ENCODE measurements at regions not wholly inside any gene's neighbourhood (a gene's known extent, or its start where the extent isn't known, plus 50 kb on each side); places are given as distances from the start of the nearest gene placed in this dataset.

DNA sequence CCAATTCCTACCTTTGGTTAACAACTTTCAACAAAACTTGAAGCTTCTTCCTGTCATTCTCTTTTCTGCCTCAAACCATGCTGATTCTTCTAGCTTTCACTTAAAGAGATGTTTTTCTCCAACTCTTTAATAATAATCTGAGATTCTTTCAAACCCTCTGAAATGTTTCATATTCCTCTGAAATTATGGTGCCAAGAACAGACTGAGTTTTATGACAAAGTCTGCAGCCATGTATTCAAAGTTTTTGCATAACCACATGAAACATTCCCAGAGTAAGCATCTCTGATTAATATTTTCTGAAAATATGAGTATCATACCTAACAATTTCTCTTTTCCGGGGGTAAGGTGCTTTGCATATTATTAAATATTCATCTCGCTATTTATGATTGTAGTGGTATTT lies 59.1 kb upstream of the DCN start:
- TF ChIP-seq, protein P1, sequence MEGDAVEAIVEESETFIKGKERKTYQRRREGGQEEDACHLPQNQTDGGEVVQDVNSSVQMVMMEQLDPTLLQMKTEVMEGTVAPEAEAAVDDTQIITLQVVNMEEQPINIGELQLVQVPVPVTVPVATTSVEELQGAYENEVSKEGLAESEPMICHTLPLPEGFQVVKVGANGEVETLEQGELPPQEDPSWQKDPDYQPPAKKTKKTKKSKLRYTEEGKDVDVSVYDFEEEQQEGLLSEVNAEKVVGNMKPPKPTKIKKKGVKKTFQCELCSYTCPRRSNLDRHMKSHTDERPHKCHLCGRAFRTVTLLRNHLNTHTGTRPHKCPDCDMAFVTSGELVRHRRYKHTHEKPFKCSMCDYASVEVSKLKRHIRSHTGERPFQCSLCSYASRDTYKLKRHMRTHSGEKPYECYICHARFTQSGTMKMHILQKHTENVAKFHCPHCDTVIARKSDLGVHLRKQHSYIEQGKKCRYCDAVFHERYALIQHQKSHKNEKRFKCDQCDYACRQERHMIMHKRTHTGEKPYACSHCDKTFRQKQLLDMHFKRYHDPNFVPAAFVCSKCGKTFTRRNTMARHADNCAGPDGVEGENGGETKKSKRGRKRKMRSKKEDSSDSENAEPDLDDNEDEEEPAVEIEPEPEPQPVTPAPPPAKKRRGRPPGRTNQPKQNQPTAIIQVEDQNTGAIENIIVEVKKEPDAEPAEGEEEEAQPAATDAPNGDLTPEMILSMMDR (IDR thresholded peaks at IDR 0.05; ENCODE audit: low read depth, low read length): no peak
- TF ChIP-seq POLR2A (IDR thresholded peaks at IDR 0.05; ENCODE audit: extremely low read depth, insufficient read length): no peak
- TF ChIP-seq, protein P2, sequence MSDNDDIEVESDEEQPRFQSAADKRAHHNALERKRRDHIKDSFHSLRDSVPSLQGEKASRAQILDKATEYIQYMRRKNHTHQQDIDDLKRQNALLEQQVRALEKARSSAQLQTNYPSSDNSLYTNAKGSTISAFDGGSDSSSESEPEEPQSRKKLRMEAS (IDR thresholded peaks at IDR 0.05; ENCODE audit: low read depth, low read length): no peak
